MG63 (cell line): ENCODE measurements at regions not wholly inside any gene's neighbourhood (a gene's known extent, or its start where the extent isn't known, plus 50 kb on each side); places are given as distances from the start of the nearest gene placed in this dataset.
"Not testable (repeated sequence)": the region's sequence is repeated elsewhere in the genome, so short reads cannot be mapped to it uniquely, and the experiment has no call there.

Source experiments
- DNase-seq: peaks from one replicate; pipeline ENCODE4 v3.0.0-alpha.2; 2020
- H3K27me3 ChIP-seq: fragments of 250-450 bp; sonication (Bioruptor Pico); 2 replicates; pipeline ENCODE4 v1.5.1; 2020; ENCODE audit warnings: mild to moderate bottlenecking, moderate library complexity
- H3K36me3 ChIP-seq: fragments of 250-450 bp; sonication (Bioruptor Pico); 2 replicates; pipeline ENCODE4 v1.5.1; 2020; ENCODE audit warnings: mild to moderate bottlenecking, moderate library complexity
- H3K4me3 ChIP-seq: fragments of 250-450 bp; sonication (Bioruptor Pico); 2 replicates; pipeline ENCODE4 v1.5.1; 2020; ENCODE audit warnings: mild to moderate bottlenecking, moderate library complexity
- H3K9me3 ChIP-seq: fragments of 250-450 bp; sonication (Bioruptor Pico); 2 replicates; pipeline ENCODE4 v1.5.1; 2020; ENCODE audit warnings: mild to moderate bottlenecking, moderate library complexity

DNA sequence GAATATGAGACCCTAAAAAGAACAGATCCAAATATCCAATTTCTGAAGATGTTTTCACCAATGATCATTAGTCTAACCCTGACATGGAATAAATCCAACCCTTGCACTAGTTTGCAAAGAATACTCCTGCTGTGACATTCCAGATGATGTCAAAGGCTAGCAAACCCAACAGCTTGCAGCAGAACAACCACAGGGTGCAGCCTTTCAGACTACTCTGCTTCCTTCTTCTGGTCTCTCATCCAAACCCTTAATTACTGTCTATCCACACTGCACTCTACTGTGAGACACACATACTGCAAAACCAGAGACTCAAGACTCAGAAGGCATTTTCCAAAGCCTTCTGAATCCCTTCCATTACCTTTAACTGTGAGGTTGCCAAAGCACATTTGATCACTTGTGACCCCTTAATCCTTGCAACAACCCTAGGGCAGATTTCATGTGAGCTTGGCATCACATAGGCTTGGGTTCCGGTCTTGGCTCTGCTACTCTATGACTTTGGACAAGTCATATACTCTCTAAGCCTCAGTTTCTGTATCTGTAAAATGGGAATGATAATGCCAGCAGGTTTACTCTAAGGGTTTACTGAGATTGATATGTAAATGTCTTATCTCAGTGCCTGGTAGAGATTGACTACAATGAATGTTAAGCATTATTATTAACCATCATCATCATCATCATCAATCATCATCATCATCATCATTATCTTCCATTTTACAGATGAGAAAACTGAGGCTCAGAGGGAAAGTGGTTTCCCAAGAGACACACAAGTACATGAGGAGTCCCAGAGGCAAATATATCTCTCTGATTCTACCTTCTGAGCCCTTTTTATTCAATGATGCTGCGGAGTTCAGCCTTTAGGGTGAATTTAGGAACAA, 94.5 kb downstream of the SYF2 start:
- no peak for DNase-seq
- H3K27me3 ChIP-seq: no peaks in the 10 kb centered on the region

DNA sequence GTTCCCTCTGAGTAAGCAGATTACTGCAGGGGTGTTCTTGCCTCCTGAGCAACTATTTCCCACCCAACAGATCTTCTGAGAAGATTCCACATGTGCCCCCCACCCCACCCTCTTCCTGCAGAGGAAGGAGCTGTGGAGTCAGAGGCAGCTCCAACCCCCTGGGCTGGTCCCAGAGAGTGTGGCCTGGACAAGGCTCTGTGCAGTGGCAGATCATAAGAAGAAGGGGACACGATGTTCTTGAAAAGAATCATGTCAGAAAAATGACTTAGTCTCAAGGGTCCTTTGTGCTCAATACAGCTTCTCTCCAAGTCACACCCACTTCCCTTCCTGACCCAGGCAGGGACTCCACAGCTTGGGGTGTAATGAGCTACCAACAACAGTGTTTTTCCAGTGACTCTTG, 95.2 kb downstream of the SYF2 start:
- H3K27me3 ChIP-seq: no peaks in the 10 kb centered on the region

More for the DNA sequence above, 94.5 kb downstream of the SYF2 start:
- no peaks in the 10 kb centered on the region for H3K36me3 ChIP-seq
- H3K4me3 ChIP-seq: no peak overlapping the region
- H3K9me3 ChIP-seq: no peaks in the 10 kb centered on the region

DNA sequence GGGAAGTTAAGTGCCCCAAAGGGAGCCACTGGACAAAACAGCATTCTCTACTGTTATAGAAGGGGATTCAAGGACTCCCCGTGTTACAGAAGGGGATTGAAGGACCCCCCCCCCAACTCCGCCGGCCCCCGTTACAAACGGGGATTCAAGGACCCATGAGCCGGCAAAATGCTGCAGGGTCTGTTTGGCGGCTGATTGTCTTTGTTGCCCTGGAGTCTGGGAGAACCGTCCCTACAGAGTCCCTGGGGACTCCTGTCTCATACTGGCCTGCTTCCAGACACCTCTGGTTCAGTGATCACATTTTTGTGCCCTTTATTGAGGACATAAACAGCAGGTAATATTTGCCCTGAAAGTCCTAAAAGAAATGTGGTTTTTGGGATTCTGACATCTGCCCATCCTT, 96.4 kb downstream of the SYF2 start:
- Histone ChIP-seq H3K27me3 (no peaks in the 10 kb centered on the region), H3K36me3 (no peaks in the 10 kb centered on the region), H3K4me3 (no peak overlapping the region), H3K9me3 (no peaks in the 10 kb centered on the region)
- no peak for DNase-seq

More for the DNA sequence above, 95.2 kb downstream of the SYF2 start:
- no peak overlapping the region for H3K4me3 ChIP-seq
- no peaks in the 10 kb centered on the region for H3K36me3 ChIP-seq
- no peak for DNase-seq
- no peaks in the 10 kb centered on the region for H3K9me3 ChIP-seq

DNA sequence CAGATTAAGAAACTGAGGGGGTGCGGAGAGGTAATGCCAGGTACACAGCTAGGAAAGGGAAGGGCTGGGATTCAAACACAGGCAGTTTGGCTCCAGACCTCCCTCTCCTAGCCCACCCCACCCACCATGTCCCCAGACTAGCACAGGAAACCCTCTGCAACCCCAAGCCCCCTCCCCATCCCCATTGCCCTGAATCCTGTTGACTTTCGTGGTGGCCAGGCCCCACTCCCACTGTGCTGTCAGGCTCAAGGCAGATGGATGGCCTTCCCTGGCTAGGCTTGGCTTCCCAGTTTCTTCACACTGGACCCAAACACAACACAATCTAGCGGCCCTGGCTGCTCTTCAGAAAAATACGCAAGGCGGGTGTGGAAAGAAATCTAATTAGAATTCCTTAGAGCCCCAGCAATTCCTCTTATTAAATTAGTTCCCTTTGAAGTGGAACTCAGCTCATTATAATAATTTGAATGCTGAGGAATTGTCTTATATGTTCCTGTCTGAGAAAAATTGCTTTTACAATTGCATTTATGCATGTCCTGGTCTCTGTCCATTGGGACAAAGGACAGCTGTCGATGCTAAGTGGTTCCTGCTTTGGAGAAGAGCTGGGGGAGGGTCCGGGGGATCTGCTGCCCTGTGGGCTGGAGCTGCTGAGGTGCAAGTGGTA, 97.4 kb downstream of the SYF2 start:
- Histone ChIP-seq H3K36me3 (no peaks in the 10 kb centered on the region), H3K9me3 (no peaks in the 10 kb centered on the region), H3K27me3 (no peaks in the 10 kb centered on the region), H3K4me3 (no peak overlapping the region)
- no peak for DNase-seq

DNA sequence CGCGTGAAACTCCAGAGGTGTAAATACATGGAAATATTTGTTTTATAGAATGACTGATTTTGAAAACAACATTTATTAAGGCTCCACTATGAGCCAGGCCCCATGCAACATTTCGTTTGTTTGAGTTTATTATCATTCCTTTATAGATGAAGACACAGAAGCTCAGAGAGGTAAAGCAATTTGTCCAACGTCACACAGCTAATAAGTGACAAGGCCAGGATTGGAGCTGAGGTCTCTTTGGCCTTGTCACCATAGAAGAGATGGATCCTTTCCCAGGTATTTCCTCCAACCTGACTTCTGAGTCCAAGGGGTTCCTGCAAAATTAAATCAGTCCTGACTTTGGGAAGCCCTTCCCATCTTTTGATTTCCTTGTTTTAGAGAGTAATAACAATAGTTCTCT, 98.0 kb downstream of the SYF2 start:
- no peak for DNase-seq
- no peak overlapping the region for H3K4me3 ChIP-seq
- H3K9me3 ChIP-seq: no peaks in the 10 kb centered on the region
- no peaks in the 10 kb centered on the region for H3K36me3 ChIP-seq
- H3K27me3 ChIP-seq: no peaks in the 10 kb centered on the region

DNA sequence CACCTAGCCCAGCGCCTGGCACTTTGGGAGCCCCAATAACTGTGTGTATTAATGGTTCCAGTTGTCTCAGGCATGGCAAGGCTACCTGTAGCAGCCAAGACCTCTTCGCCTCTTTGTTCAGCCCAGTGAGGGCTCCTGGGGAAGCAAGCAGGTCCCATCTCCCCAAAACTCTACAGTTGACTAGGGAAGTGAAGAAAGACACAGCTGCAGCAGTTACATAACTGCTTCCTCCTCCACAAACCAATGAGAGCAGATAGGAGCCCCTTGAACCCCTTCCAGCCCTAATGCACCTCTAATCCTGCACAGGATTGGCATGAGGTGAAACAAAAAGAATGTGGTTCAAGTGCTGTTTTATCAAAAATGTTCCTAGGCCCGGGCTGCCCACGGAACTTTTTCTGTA, 100.5 kb downstream of the SYF2 start:
- no peaks in the 10 kb centered on the region for H3K9me3 ChIP-seq
- H3K27me3 ChIP-seq: no peaks in the 10 kb centered on the region
- H3K36me3 ChIP-seq: no peaks in the 10 kb centered on the region
- no peak overlapping the region for H3K4me3 ChIP-seq
- no peak for DNase-seq

DNA sequence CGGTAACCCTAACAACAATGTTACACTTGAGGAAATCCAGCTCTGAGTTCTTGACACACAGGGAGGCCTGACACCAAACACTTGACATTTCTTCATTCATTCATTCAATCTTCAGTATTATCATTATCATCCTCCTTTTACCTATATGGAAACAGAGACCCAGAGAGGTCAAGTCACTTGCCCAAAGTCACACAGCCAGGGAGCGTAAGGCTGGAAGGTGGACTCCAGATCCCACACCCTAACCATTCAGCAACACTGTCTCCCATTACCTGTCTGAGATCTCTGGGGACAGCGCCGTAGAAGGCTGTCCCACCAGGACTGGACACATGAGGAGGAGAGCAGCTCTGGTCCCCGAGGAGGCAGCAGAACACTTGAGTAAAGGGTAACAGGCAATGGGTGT, 101.4 kb downstream of the SYF2 start:
- no peaks in the 10 kb centered on the region for H3K27me3 ChIP-seq
- H3K4me3 ChIP-seq: no peak overlapping the region
- H3K36me3 ChIP-seq: no peaks in the 10 kb centered on the region
- no peaks in the 10 kb centered on the region for H3K9me3 ChIP-seq
- DNase-seq: no peak

DNA sequence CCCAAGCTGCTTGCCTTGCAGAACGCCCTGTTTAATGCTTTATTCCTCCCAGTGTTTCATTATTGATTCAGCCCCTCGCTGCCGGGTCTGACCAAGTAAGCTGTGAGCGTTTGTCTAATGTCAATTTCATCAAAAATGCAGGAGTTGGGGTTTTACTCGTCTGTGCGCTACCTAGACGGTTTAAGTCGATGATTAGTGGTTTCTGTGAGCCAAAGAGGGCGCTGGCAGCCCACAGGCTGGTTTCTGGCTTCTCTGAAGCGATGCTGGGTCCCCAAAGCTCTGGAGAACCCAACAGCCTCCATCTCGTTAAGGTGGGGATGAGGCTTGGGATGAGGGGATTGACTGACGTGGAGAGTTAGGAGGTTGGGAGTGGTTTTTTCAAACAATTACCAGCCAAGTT, 102.9 kb downstream of the SYF2 start:
- H3K9me3 ChIP-seq: no peaks in the 10 kb centered on the region
- no peak for DNase-seq
- no peaks in the 10 kb centered on the region for H3K36me3 ChIP-seq
- no peaks in the 10 kb centered on the region for H3K27me3 ChIP-seq
- H3K4me3 ChIP-seq: no peak overlapping the region

DNA sequence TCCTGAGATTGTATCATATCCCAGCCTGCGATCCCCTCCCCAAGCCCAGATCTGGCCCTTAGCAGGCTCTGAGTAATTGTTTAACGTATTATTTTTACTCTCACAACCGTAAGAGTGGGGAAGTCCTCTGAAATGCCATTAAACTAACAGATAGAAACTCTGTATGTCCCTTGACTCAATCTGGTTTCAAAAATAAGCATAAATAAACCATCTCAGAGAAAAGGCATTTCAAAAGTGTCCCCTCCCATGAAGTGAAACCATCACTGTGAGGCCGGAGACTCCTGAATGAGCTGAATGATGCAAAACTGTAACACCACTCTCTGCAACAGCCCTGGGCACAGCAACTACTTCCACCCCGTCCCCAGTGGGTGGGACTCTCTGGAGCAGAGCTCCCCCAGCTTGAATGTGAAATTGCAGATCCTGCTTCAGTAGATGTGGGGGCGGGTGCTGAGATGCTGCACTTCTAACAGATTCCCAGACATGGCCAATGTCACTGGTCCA, 104.1 kb downstream of the SYF2 start:
- H3K36me3 ChIP-seq: no peaks in the 10 kb centered on the region
- no peaks in the 10 kb centered on the region for H3K27me3 ChIP-seq
- no peaks in the 10 kb centered on the region for H3K9me3 ChIP-seq
- H3K4me3 ChIP-seq: no peak overlapping the region
- no peak for DNase-seq

DNA sequence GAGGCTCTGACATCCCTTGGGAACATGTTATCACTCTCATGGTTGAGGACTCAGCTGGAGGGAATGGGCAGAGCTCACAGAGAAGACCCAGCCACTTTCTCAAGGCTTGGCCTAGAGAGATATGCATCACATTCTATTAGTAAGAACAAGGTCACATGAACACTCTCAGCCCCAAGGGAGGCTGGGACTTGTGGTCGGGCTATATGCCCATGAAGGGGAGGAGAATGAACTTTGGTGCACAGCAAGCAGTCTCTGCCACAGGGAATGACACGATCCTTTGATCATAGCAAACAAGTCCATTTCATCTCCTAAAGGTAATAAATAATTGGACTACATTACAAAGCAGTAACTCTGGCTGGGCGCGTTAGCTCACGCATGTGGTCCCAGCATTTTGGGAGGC, 105.7 kb downstream of the SYF2 start:
- Histone ChIP-seq H3K36me3 (no peaks in the 10 kb centered on the region), H3K9me3 (no peaks in the 10 kb centered on the region), H3K4me3 (no peak overlapping the region), H3K27me3 (no peaks in the 10 kb centered on the region)
- no peak for DNase-seq

DNA sequence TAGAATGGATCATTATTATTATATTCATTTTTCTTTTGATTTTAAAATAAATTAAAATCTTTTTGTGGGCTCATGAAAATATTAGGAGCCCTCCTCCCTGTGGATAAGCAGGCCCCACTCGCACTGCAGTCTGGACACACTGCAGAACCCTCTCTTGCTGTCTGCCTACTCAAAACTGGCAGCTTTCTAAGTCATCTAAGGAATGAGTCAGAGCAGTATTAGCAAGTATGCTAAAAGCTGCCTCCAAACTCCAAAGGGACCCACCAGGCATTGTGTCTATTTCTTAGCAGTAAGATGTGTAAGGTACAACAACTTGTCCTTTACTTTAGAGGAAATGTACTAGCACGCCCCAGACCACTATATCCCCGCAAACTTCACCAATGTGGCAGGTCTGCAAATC, 108.8 kb downstream of the SYF2 start:
- no peaks in the 10 kb centered on the region for H3K9me3 ChIP-seq
- H3K4me3 ChIP-seq: no peak overlapping the region
- no peak for DNase-seq
- H3K27me3 ChIP-seq: no peaks in the 10 kb centered on the region
- H3K36me3 ChIP-seq: no peaks in the 10 kb centered on the region

DNA sequence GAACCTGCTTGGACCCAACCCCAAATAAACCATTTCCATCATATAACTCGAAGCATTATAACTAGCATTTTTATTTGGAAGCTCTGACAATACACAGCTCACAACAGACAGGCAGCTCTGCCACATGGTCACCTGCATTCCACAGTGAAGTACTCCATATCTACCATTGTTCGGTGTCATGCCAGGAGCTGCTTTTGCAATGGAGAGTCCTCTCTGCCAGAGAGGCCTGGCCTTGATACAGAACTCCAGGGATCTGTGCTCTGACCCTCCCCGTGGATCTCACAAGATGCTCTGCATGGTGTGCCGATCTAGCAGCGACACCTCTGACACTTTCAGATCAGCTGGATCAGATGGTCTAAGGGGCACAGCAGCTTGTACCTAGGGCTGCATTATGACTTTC, 109.6 kb downstream of the SYF2 start:
- Histone ChIP-seq H3K4me3 (no peak overlapping the region), H3K36me3 (no peaks in the 10 kb centered on the region), H3K27me3 (no peaks in the 10 kb centered on the region), H3K9me3 (no peaks in the 10 kb centered on the region)
- no peak for DNase-seq

DNA sequence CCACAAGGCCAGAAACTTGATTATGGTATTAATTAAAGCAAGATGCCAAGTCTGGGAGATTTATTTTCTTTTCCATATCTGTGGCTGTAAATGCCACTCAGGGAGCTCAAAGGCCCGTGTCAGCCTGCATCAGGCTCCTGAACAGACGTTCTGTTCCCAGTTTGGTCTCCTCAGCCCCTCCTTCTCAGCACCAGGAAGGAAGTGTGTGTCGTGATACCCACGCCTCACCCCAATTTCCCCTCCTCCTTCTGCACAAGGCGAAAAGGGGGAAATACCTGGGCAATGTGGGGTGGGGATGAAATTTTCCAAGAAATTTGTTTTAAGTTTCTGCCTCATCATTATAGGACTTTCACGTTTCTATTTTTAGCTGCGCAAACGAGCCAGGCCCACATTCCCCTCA, 112.0 kb downstream of the SYF2 start:
- H3K36me3 ChIP-seq: no peaks in the 10 kb centered on the region
- no peak overlapping the region for H3K4me3 ChIP-seq
- H3K9me3 ChIP-seq: no peaks in the 10 kb centered on the region
- H3K27me3 ChIP-seq: no peaks in the 10 kb centered on the region
- DNase-seq: no peak

DNA sequence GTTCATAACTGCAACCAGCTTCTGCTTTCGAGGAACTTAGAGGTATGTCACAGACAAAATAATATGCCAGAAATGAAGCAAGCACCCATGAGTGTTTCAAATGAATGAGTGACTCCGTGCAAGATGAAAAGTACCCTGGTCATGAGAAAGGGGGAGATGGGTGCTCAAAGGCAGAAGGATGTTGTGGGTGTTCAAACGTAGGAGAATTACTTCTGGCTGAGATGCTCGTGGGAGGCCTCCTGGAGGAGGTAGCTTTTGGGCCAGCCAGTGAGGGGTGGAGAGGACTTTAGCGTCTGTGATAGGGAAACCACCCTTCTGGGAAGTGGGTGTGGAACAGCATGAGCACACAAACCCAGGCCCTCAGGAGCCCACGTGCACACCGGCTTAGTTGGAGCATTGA, 113.8 kb downstream of the SYF2 start:
- DNase-seq: no peak
- H3K36me3 ChIP-seq: no peaks in the 10 kb centered on the region
- H3K9me3 ChIP-seq: no peaks in the 10 kb centered on the region
- no peak overlapping the region for H3K4me3 ChIP-seq
- H3K27me3 ChIP-seq: peaks cover 3% of the 10 kb centered on the region; the same call in 1 of the 2 replicates

DNA sequence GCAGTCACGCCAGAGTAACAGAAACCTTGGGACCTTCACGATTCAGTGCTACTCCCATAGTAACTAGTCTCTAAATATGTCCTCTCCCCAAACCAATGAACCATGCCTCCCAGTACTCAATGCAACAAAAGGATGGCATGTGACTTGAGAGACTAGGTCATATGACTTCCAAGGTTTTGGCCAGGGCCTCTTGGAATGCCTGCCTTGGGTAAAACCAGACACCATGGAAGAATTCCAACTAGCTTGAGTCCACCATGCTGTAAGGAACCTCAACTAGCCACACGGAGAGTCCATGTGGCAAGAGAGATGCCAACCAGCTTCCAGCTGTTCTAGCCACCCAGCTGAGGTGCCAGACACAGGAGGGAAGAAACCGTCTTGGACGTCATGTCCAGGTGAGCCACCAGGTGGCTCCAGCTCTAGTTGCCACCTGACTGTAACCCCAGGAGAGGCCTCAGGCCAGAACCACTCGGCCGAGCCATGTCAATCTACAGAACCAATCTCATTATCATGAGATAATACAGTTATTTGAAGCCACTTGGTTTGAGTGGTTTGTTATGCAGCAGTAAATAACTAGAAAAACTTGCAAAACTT, 115.0 kb downstream of the SYF2 start:
- H3K9me3 ChIP-seq: no peaks in the 10 kb centered on the region
- H3K36me3 ChIP-seq: no peaks in the 10 kb centered on the region
- DNase-seq: no peak
- H3K27me3 ChIP-seq: peaks cover 3% of the 10 kb centered on the region; the same call in 1 of the 2 replicates
- H3K4me3 ChIP-seq: no peak overlapping the region

DNA sequence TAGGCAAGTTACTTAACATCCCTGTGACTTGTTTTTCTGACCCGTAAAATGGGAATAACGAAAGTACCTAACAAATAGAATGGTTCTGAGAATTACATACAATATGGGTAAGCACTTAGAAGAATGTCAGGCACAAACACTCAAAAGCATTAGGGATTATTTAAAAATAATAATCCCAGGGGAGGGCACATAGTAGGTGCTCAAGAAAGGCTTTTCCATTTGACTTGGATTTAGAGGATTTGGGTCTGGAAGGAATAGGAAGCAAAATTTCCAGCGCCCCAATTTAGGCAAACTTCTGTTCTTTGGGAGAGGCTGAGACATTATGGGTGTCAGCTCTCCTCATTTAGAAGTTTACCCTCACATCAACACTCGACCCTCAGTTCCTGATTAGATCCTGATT, 115.5 kb downstream of the SYF2 start:
- Histone ChIP-seq H3K9me3 (no peaks in the 10 kb centered on the region), H3K4me3 (no peak overlapping the region)
- DNase-seq: no peak

DNA sequence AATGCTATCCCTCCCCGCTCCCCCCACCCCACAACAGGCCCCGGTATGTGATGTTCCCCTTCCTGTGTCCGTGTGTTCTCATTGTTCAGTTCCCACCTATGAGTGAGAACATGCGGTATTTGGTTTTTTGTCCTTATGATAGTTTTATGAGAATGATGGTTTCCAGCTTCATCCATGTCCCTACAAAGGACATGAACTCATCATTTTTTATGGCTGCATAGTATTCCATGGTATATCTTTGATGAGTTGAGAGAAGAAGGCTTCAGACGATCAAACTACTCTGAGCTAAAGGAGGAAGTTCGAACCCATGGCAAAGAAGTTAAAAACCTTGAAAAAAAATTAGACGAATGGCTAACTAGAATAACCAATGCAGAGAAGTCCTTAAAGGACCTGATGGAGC, 116.2 kb downstream of the SYF2 start:
- H3K27me3 ChIP-seq, H3K36me3 ChIP-seq, H3K9me3 ChIP-seq, DNase-seq, H3K4me3 ChIP-seq: not testable (repeated sequence)

More for the DNA sequence above, 115.5 kb downstream of the SYF2 start:
- H3K27me3 ChIP-seq: peaks cover 3% of the 10 kb centered on the region; the same call in 1 of the 2 replicates
- no peaks in the 10 kb centered on the region for H3K36me3 ChIP-seq
